HCT116 (cell line): ENCODE measurements at regions not wholly inside any gene's neighbourhood (a gene's known extent, or its start where the extent isn't known, plus 50 kb on each side); places are given as distances from the start of the nearest gene placed in this dataset.

Experiments
- ATAC-seq: fragments of 200-7000 bp; cut with Tn5 transposase; 2 replicates; pipeline ENCODE4 v1.9.1; 2020; ENCODE audit warnings: mild to moderate bottlenecking, moderate library complexity
- BruUV-seq: library from RNA; stranded (reverse); fragments of 400-500 nt; replicated peaks from 2 replicates; lab custom pipeline; 2021; lab: Mats Ljungman, UMichigan
- CTCF ChIA-PET: fragments of 300-600 bp; sonication (Branson Sonifier 250); formaldehyde crosslinking; loops from one replicate; lab custom pipeline; 2021; ENCODE audit warnings: antibody characterized with exemption; lab: Charles Lee
- POLR2A ChIA-PET: fragments of 300-600, 350-600 bp; sonication (Branson Sonifier 250); formaldehyde crosslinking; loops from one replicate; lab custom pipeline; 2021; ENCODE audit warnings: antibody characterized with exemption; lab: Charles Lee
- RAD21 ChIA-PET, 2 experiments: fragments of 300-600 bp; sonication (Branson Sonifier 250); formaldehyde crosslinking; loops; one replicate each; lab custom pipeline; 2023; ENCODE audit warnings: low total read pairs in 2 of 2; ENCODE audit not compliant: uncharacterized antibody in 2 of 2, unreplicated experiment in 2 of 2, low non-redundant PET in 1 of 2; lab: Charles Lee
- DNase-seq: peaks from one replicate; pipeline ENCODE4 v3.0.0-alpha.2; 2010; ENCODE audit warnings: low read depth, low spot score
- H2AFZ ChIP-seq: fragments of 200-600 bp; shearing (Covaris generic), sonication (generic); 2 replicates; pipeline ENCODE4 v1.6.1; 2017; ENCODE audit warnings: low read depth, mixed run types, mixed read lengths, antibody characterized with exemption, low read length; ENCODE audit not compliant: poor library complexity, severe bottlenecking
- H3K27ac ChIP-seq: 2 replicates; pipeline ENCODE4 v1.5.1; 2012; ENCODE audit warnings: low read depth, low read length
- H3K27me3 ChIP-seq: fragments of 200-600 bp; sonication (generic); 2 replicates; pipeline ENCODE4 v1.6.1; 2016; ENCODE audit warnings: mixed run types, low read length, mixed read lengths; ENCODE audit not compliant: insufficient read depth
- H3K36me3 ChIP-seq, 2 experiments: fragments of 200-500 bp in 1 of 2; fragments of 200-600 bp in 1 of 2; sonication (Bioruptor generic) in 1 of 2; sonication (generic) in 1 of 2; 2 replicates each; pipeline versions ENCODE4 v1.5.1 to v1.6.1; 2014 to 2016; ENCODE audit warnings: low read length in 2 of 2, inconsistent platforms in 1 of 2, mixed read lengths in 1 of 2, mixed run types in 1 of 2; ENCODE audit not compliant: insufficient read depth in 2 of 2, control insufficient read depth in 1 of 2
- H3K4me1 ChIP-seq, 2 experiments: fragments of 200-600 bp in 1 of 2; sonication (generic) in 1 of 2; 2 replicates each; pipeline versions ENCODE4 v1.5.1 to v1.6.1; 2012 to 2017; ENCODE audit warnings: low read length in 2 of 2, inconsistent platforms in 1 of 2, mild to moderate bottlenecking in 1 of 2, mixed read lengths in 1 of 2, mixed run types in 1 of 2, moderate library complexity in 1 of 2; ENCODE audit not compliant: insufficient read depth in 2 of 2, control insufficient read depth in 1 of 2
- H3K4me2 ChIP-seq: fragments of 200-600 bp; sonication (generic); 2 replicates; pipeline ENCODE4 v1.6.1; 2017; ENCODE audit warnings: mixed run types, low read length, mixed read lengths
- H3K4me3 ChIP-seq, 2 experiments: fragments of 200-600 bp in 1 of 2; sonication (generic) in 1 of 2; replicated peaks in 1 of 2; 2 replicates each; pipeline ENCODE4 v1.5.1; 2011 to 2016; ENCODE audit warnings: low read length in 2 of 2, control low read depth in 1 of 2, low read depth in 1 of 2, mild to moderate bottlenecking in 1 of 2, mixed read lengths in 1 of 2, mixed run types in 1 of 2
- H3K79me2 ChIP-seq: fragments of 200-600 bp; sonication (generic); 2 replicates; pipeline ENCODE4 v1.6.1; 2017; ENCODE audit warnings: mild to moderate bottlenecking, mixed run types, low read length, moderate library complexity, mixed read lengths; ENCODE audit not compliant: insufficient read depth
- H3K9ac ChIP-seq: fragments of 200-600 bp; sonication (generic); 2 replicates; pipeline ENCODE4 v1.6.1; 2016; ENCODE audit warnings: low read length, mixed read lengths
- H3K9me2 ChIP-seq: fragments of 200-600 bp; sonication (generic), shearing (Covaris generic); 2 replicates; pipeline ENCODE4 v1.6.1; 2017; ENCODE audit warnings: mixed run types, mild to moderate bottlenecking, moderate library complexity; ENCODE audit not compliant: insufficient read depth
- H3K9me3 ChIP-seq, 2 experiments: fragments of 200-500 bp in 1 of 2; fragments of 200-600 bp in 1 of 2; sonication (Bioruptor generic) in 1 of 2; sonication (generic) in 1 of 2; 2 replicates each; pipeline ENCODE4 v1.6.1; 2014 to 2017; ENCODE audit warnings: low read length in 2 of 2, mixed read lengths in 2 of 2, inconsistent platforms in 1 of 2, low read depth in 1 of 2, mild to moderate bottlenecking in 1 of 2, mixed run types in 1 of 2, moderate library complexity in 1 of 2; ENCODE audit not compliant: control insufficient read depth in 1 of 2, insufficient read depth in 1 of 2
- H4K20me1 ChIP-seq: fragments of 200-600 bp; sonication (generic), shearing (Covaris generic); 2 replicates; pipeline ENCODE4 v1.6.1; 2017; ENCODE audit warnings: mixed run types, mild to moderate bottlenecking, moderate library complexity; ENCODE audit not compliant: insufficient read depth
- ATF3 ChIP-seq: IDR thresholded peaks from 2 replicates; pipeline ENCODE4 v1.6.1; 2012
- CBX3 ChIP-seq: IDR thresholded peaks from 2 replicates; pipeline ENCODE4 v1.6.1; 2012; ENCODE audit warnings: low read depth
- CEBPB ChIP-seq: IDR thresholded peaks from 2 replicates; pipeline ENCODE4 v1.6.1; 2012; ENCODE audit warnings: low read depth
- ELF1 ChIP-seq: IDR thresholded peaks from 2 replicates; pipeline ENCODE4 v1.6.1; 2012; ENCODE audit warnings: low read depth, borderline replicate concordance
- EZH2phosphoT487 ChIP-seq: fragments of 200-600 bp; IDR thresholded peaks from 2 replicates; pipeline ENCODE4 v1.6.1; 2018; ENCODE audit warnings: antibody characterized with exemption, borderline replicate concordance
- FOSL1 ChIP-seq: IDR thresholded peaks from 2 replicates; pipeline ENCODE4 v1.6.1; 2012; ENCODE audit warnings: low read depth
- JUND ChIP-seq: IDR thresholded peaks from 2 replicates; pipeline ENCODE4 v1.6.1; 2012
- POLR2A ChIP-seq: IDR thresholded peaks from 2 replicates; pipeline ENCODE4 v1.7.0; 2011; ENCODE audit warnings: borderline replicate concordance; ENCODE audit not compliant: insufficient read depth, insufficient read length; ENCODE audit errors: extremely low read depth
- POLR2AphosphoS5 ChIP-seq: IDR thresholded peaks from 2 replicates; pipeline ENCODE4 v1.6.1; 2011; ENCODE audit warnings: mild to moderate bottlenecking, low read depth, low read length, moderate library complexity
- RAD21 ChIP-seq: IDR thresholded peaks from 2 replicates; pipeline ENCODE4 v1.6.1; 2012; ENCODE audit warnings: low read depth, mild to moderate bottlenecking
- SIN3A ChIP-seq: IDR thresholded peaks from 2 replicates; pipeline ENCODE4 v1.6.1; 2012; ENCODE audit warnings: low read depth
- SRF ChIP-seq: IDR thresholded peaks from 2 replicates; pipeline ENCODE4 v1.6.1; 2012; ENCODE audit warnings: low read depth
- TCF7L2 ChIP-seq: IDR thresholded peaks from 2 replicates; pipeline ENCODE4 v1.7.0; 2011; ENCODE audit warnings: borderline replicate concordance, inconsistent platforms; ENCODE audit not compliant: insufficient read depth, insufficient read length; ENCODE audit errors: extremely low read depth
- ZFX ChIP-seq: fragments of 450-650 bp; IDR thresholded peaks from 2 replicates; pipeline ENCODE4 v1.6.1; 2017
- ZNF274 ChIP-seq: fragments of 200-500 bp; sonication (Bioruptor generic); IDR thresholded peaks from 2 replicates; pipeline ENCODE4 v1.6.1; 2014; ENCODE audit warnings: mild to moderate bottlenecking, low read depth, low read length, inconsistent platforms
- intact Hi-C: fragments of 100-400 bp; cut with micrococcal nuclease; formaldehyde crosslinking; loops from 2 replicates; pipeline ENCODE4 v1.10.0; 2022
- TF ChIP-seq, protein P1 (sequence below), 3 experiments: fragments of 200-600 bp in 1 of 3; sonication (generic) in 1 of 3; IDR thresholded peaks in 2 of 3; conservative IDR thresholded peaks in 1 of 3; 2 replicates each; pipeline ENCODE4 v1.5.1; 2012 to 2017; ENCODE audit warnings: low read depth in 2 of 3, low read length in 2 of 3, antibody characterized with exemption in 1 of 3, borderline replicate concordance in 1 of 3, control low read depth in 1 of 3, mild to moderate bottlenecking in 1 of 3, mixed read lengths in 1 of 3, mixed run types in 1 of 3, moderate library complexity in 1 of 3; ENCODE audit not compliant: insufficient read depth in 1 of 3

GRCh38 chr5:125603321-125603720 is 819.9 kb upstream of the GRAMD2B start:
- Histone ChIP-seq H3K9me2 (no peaks in the 10 kb centered on the region), H3K27ac (no peak overlapping the region), H2AFZ (no peak overlapping the region), H3K27me3 (no peaks in the 10 kb centered on the region), H3K9ac (no peak overlapping the region), H3K4me1 (no peaks in the 10 kb centered on the region), H3K79me2 (no peaks in the 10 kb centered on the region), H3K4me3 (no peak overlapping the region), H3K36me3 (no peaks in the 10 kb centered on the region), H4K20me1 (no peaks in the 10 kb centered on the region), H3K9me3 (no peaks in the 10 kb centered on the region), H3K4me2 (no peak overlapping the region)
- ATAC-seq (no peak), DNase-seq (no peak)
- RAD21 ChIA-PET: no interaction called here
- CTCF ChIA-PET: no interaction called here
- POLR2A ChIA-PET: no interaction called here
- intact Hi-C loops: no loop called here
- TF ChIP-seq FOSL1: no peak
- TF ChIP-seq POLR2AphosphoS5: no peak
- no peak for TF ChIP-seq RAD21
- no peak for TF ChIP-seq ZFX
- no peak for TF ChIP-seq CEBPB
- TF ChIP-seq JUND: no peak
- TF ChIP-seq POLR2A: no peak
- TF ChIP-seq EZH2phosphoT487: no peak
- TF ChIP-seq SIN3A: no peak
- TF ChIP-seq, protein P1, sequence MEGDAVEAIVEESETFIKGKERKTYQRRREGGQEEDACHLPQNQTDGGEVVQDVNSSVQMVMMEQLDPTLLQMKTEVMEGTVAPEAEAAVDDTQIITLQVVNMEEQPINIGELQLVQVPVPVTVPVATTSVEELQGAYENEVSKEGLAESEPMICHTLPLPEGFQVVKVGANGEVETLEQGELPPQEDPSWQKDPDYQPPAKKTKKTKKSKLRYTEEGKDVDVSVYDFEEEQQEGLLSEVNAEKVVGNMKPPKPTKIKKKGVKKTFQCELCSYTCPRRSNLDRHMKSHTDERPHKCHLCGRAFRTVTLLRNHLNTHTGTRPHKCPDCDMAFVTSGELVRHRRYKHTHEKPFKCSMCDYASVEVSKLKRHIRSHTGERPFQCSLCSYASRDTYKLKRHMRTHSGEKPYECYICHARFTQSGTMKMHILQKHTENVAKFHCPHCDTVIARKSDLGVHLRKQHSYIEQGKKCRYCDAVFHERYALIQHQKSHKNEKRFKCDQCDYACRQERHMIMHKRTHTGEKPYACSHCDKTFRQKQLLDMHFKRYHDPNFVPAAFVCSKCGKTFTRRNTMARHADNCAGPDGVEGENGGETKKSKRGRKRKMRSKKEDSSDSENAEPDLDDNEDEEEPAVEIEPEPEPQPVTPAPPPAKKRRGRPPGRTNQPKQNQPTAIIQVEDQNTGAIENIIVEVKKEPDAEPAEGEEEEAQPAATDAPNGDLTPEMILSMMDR (IDR thresholded peaks at IDR 0.05 in 2 of 3, conservative IDR thresholded peaks at IDR 0.05 in 1 of 3; ENCODE audit: borderline replicate concordance in 1 of 3, insufficient read depth in 1 of 3, low read depth in 2 of 3, low read length in 2 of 3): no peak
- TF ChIP-seq SRF: no peak
- TF ChIP-seq TCF7L2: no peak
- no peak for TF ChIP-seq ATF3
- TF ChIP-seq ELF1: no peak
- no peak for TF ChIP-seq CBX3
- TF ChIP-seq ZNF274: no peak
- no TSS peak for BruUV-seq
